ENCODE measurements at regions not wholly inside any gene's neighbourhood (a gene's known extent, or its start where the extent isn't known, plus 50 kb on each side); places are given as distances from the start of the nearest gene placed in this dataset.

DNA sequence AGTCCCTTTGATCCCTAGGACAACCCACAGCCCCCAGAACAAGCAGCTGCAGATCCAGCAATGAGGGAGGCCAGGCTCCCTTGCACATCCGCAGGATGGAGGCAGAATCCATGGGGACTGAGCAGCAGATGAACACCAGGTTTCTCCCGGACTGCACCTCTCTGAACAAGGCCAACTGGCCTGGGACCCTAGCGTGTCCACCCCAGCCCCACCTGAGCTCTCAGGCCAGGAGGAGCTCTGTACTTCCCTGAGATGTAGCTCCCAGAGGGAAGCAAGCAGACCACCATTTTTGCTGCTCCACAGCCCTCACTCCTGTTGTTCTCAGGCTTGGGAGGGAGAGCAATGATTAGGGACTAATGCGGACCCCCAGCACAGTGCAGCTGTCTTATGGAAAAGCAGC is 1195.8 kb downstream of the PCDH18 start:
- H2BK5ac ChIP-seq (ENCODE audit: low read depth, low read length, poor library complexity, severe bottlenecking) = no peak overlapping the region
- H2AFZ ChIP-seq (replicated peaks; ENCODE audit: low read length, poor library complexity) = no peak overlapping the region
- no peak overlapping the region for H3K27ac ChIP-seq (ENCODE audit: insufficient read depth, low read length)
- TF ChIP-seq FOS (IDR thresholded peaks at IDR 0.05; ENCODE audit: low read depth, low read length) (no peak), NFE2L2 (IDR thresholded peaks at IDR 0.05; ENCODE audit: low read depth, low read length) (no peak), RFX5 (IDR thresholded peaks at IDR 0.05; ENCODE audit: low read depth, low read length) (no peak), MAFK (IDR thresholded peaks at IDR 0.05; ENCODE audit: low read depth, low read length) (no peak), MXI1 (IDR thresholded peaks at IDR 0.05; ENCODE audit: borderline replicate concordance, low read depth, low read length) (no peak), SMC3 (IDR thresholded peaks at IDR 0.05; ENCODE audit: low read depth, low read length) (no peak), BHLHE40 (IDR thresholded peaks at IDR 0.05; ENCODE audit: low read depth, low read length) (no peak), MAZ (IDR thresholded peaks at IDR 0.05; ENCODE audit: borderline replicate concordance, low read depth, low read length) (no peak), CHD1 (IDR thresholded peaks at IDR 0.05; ENCODE audit: low read depth, low read length) (no peak), RCOR1 (IDR thresholded peaks at IDR 0.05; ENCODE audit: insufficient replicate concordance, low read length) (no peak), CEBPB (IDR thresholded peaks at IDR 0.05; ENCODE audit: low read depth, low read length) (no peak), RAD21 (IDR thresholded peaks at IDR 0.05; ENCODE audit: low read length) (no peak), POLR2A (IDR thresholded peaks at IDR 0.05; ENCODE audit: low read depth, low read length) (no peak)
- TF ChIP-seq, protein P1, sequence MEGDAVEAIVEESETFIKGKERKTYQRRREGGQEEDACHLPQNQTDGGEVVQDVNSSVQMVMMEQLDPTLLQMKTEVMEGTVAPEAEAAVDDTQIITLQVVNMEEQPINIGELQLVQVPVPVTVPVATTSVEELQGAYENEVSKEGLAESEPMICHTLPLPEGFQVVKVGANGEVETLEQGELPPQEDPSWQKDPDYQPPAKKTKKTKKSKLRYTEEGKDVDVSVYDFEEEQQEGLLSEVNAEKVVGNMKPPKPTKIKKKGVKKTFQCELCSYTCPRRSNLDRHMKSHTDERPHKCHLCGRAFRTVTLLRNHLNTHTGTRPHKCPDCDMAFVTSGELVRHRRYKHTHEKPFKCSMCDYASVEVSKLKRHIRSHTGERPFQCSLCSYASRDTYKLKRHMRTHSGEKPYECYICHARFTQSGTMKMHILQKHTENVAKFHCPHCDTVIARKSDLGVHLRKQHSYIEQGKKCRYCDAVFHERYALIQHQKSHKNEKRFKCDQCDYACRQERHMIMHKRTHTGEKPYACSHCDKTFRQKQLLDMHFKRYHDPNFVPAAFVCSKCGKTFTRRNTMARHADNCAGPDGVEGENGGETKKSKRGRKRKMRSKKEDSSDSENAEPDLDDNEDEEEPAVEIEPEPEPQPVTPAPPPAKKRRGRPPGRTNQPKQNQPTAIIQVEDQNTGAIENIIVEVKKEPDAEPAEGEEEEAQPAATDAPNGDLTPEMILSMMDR (conservative IDR thresholded peaks at IDR 0.05; ENCODE audit: low read depth, low read length) = no peak
- TF ChIP-seq, protein P2, sequence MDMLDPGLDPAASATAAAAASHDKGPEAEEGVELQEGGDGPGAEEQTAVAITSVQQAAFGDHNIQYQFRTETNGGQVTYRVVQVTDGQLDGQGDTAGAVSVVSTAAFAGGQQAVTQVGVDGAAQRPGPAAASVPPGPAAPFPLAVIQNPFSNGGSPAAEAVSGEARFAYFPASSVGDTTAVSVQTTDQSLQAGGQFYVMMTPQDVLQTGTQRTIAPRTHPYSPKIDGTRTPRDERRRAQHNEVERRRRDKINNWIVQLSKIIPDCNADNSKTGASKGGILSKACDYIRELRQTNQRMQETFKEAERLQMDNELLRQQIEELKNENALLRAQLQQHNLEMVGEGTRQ (IDR thresholded peaks at IDR 0.05; ENCODE audit: low read depth, low read length) = no peak
- TF ChIP-seq, protein P3, sequence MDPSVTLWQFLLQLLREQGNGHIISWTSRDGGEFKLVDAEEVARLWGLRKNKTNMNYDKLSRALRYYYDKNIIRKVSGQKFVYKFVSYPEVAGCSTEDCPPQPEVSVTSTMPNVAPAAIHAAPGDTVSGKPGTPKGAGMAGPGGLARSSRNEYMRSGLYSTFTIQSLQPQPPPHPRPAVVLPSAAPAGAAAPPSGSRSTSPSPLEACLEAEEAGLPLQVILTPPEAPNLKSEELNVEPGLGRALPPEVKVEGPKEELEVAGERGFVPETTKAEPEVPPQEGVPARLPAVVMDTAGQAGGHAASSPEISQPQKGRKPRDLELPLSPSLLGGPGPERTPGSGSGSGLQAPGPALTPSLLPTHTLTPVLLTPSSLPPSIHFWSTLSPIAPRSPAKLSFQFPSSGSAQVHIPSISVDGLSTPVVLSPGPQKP (IDR thresholded peaks at IDR 0.05; ENCODE audit: borderline replicate concordance, low read depth, low read length) = no peak
- ATAC-seq (ENCODE audit: low read depth) (no peak), DNase-seq (no peak)
- H3K79me1 ChIP-seq (ENCODE audit: low read depth in 1 of 2, low read length in 2 of 2) = no peaks in the 10 kb centered on the region
- no peak overlapping the region for H3K4me2 ChIP-seq (ENCODE audit: low read depth, low read length)
- H3K14ac ChIP-seq (replicated peaks; ENCODE audit: low read depth, low read length) = no peak overlapping the region
- no CpG with 5 or more reads among the region's 4 CpGs for WGBS, 2 experiments (ENCODE audit: extremely low coverage in 2 of 2, insufficient read length in 1 of 2)
- no peak overlapping the region for H3K18ac ChIP-seq (ENCODE audit: low read depth, low read length)
- dilution Hi-C loops (cut with HindIII; ENCODE audit: low sequenced_read_pairs, unreplicated experiment) (no loop called here), intact Hi-C loops (cut with micrococcal nuclease) (no loop called here), in situ Hi-C loops (cut with MboI; ENCODE audit: low sequenced_read_pairs) (no loop called here)
- H3K23ac ChIP-seq (ENCODE audit: low read depth, low read length) = no peak overlapping the region
- H3K9me3 ChIP-seq (ENCODE audit: control insufficient read depth, insufficient read depth, low read length) = 0 out of 2 replicates have a peak, but pooled peaks cover 5% of the 10 kb centered on the region
- H2BK120ac ChIP-seq (ENCODE audit: low read depth, low read length) = no peak overlapping the region
- H2AK5ac ChIP-seq (ENCODE audit: low read depth, low read length) = no peak overlapping the region
- H3K36me3 ChIP-seq (ENCODE audit: control insufficient read depth, insufficient read depth, low read length) = no peaks in the 10 kb centered on the region
- H4K8ac ChIP-seq (ENCODE audit: low read depth in 2 of 2, low read length in 2 of 2) = no peak overlapping the region
- no peak overlapping the region for H3K56ac ChIP-seq (ENCODE audit: extremely low read depth, insufficient read depth, low read length)
- no peaks in the 10 kb centered on the region for H3K4me1 ChIP-seq (ENCODE audit: control insufficient read depth, insufficient read depth, low read length)
- ChIA-PET POLR2A (ENCODE audit: unreplicated experiment) (no interaction called here), CTCF (no interaction called here)
- no peaks in the 10 kb centered on the region for H3K9me1 ChIP-seq (ENCODE audit: insufficient read depth, low read length)
- H3K4ac ChIP-seq (ENCODE audit: low read depth, low read length) = no peak overlapping the region
- no peak overlapping the region for H3K9ac ChIP-seq (ENCODE audit: low read depth, low read length)
- H3K27me3 ChIP-seq (ENCODE audit: control insufficient read depth, insufficient read depth, low read length) = no peaks in the 10 kb centered on the region
- BruUV-seq (replicated peaks) = no TSS peak
- no peak overlapping the region for H2BK15ac ChIP-seq (ENCODE audit: low read depth, low read length)
- no peak overlapping the region for H3K4me3 ChIP-seq (ENCODE audit: insufficient read depth, low read depth, low read length)
- no peak overlapping the region for H2AK9ac ChIP-seq (replicated peaks; ENCODE audit: low read depth, low read length, poor library complexity)
- H2BK20ac ChIP-seq (ENCODE audit: low read depth, low read length) = no peak overlapping the region
- H4K91ac ChIP-seq (ENCODE audit: insufficient read depth, low read depth, low read length) = no peak overlapping the region
- H4K20me1 ChIP-seq (ENCODE audit: insufficient read depth, low read length) = no peaks in the 10 kb centered on the region
- no peak overlapping the region for H4K5ac ChIP-seq (ENCODE audit: low read depth, low read length)

Data from IMR-90 (cell line).